T1000 (cell line): ENCODE measurements at regions not wholly inside any gene's neighbourhood (a gene's known extent, or its start where the extent isn't known, plus 50 kb on each side); places are given as distances from the start of the nearest gene placed in this dataset.
"Not testable (repeated sequence)": the region's sequence is repeated elsewhere in the genome, so short reads cannot be mapped to it uniquely, and the experiment has no call there.

Experiments used
- DNase-seq: peaks from one replicate; lab custom pipeline; 2025; ENCODE audit warnings: mixed read lengths; lab: John Stamatoyannopoulos, UW

GRCh38 chr2:147293991-147294824 is 550.6 kb upstream of the ACVR2A start:
- DNase-seq = no peak

- DNase-seq = no peak
These were observed 556.7 kb upstream of the ACVR2A start for GRCh38 chr2:147288131-147288530.

GRCh38 chr2:147275943-147276342 is 568.9 kb upstream of the ACVR2A start:
- DNase-seq = no peak

- DNase-seq = no peak
These were observed 571.2 kb upstream of the ACVR2A start for GRCh38 chr2:147273628-147274027.

- DNase-seq = no peak
These were observed 571.7 kb upstream of the ACVR2A start for GRCh38 chr2:147273106-147273505.

GRCh38 chr2:147269581-147269980 is 575.2 kb upstream of the ACVR2A start:
- DNase-seq = not testable (repeated sequence)

- DNase-seq = no peak
These were observed 584.6 kb upstream of the ACVR2A start for GRCh38 chr2:147260241-147260640.

- no peak for DNase-seq
These were observed 589.0 kb upstream of the ACVR2A start for GRCh38 chr2:147255812-147256211.

- no peak for DNase-seq
These were observed 594.0 kb upstream of the ACVR2A start for GRCh38 chr2:147250652-147251356.

GRCh38 chr2:147247749-147248148 is 597.1 kb upstream of the ACVR2A start:
- no peak for DNase-seq

- no peak for DNase-seq
These were observed 602.4 kb upstream of the ACVR2A start for GRCh38 chr2:147242445-147242844.

- no peak for DNase-seq
These were observed 608.2 kb upstream of the ACVR2A start for GRCh38 chr2:147236601-147237000.

- DNase-seq = no peak
These were observed 612.6 kb upstream of the ACVR2A start for GRCh38 chr2:147232225-147232669.

- DNase-seq = no peak
These were observed 613.2 kb upstream of the ACVR2A start for GRCh38 chr2:147231607-147232006.

GRCh38 chr2:147231081-147231480 is 613.7 kb upstream of the ACVR2A start:
- DNase-seq = no peak

- DNase-seq = no peak
These were observed 617.5 kb upstream of the ACVR2A start for GRCh38 chr2:147227313-147227712.

GRCh38 chr2:147224070-147224469 is 620.8 kb upstream of the ACVR2A start:
- DNase-seq = no peak

- no peak for DNase-seq
These were observed 621.2 kb upstream of the ACVR2A start for GRCh38 chr2:147223553-147224060.

GRCh38 chr2:147223119-147223518 is 621.7 kb upstream of the ACVR2A start:
- DNase-seq = no peak

GRCh38 chr2:147222506-147222905 is 622.3 kb upstream of the ACVR2A start:
- DNase-seq = no peak

- DNase-seq = no peak
These were observed 629.9 kb upstream of the ACVR2A start for GRCh38 chr2:147214914-147215313.

GRCh38 chr2:147211484-147211883 is 633.3 kb upstream of the ACVR2A start:
- DNase-seq = no peak

- no peak for DNase-seq
These were observed 640.7 kb upstream of the ACVR2A start for GRCh38 chr2:147204102-147204501.
